NB4 (cell line): ENCODE measurements at regions not wholly inside any gene's neighbourhood (a gene's known extent, or its start where the extent isn't known, plus 50 kb on each side); places are given as distances from the start of the nearest gene placed in this dataset.

Experiments used
- DNase-seq: peaks from one replicate; pipeline ENCODE4 v3.0.0; 2010; ENCODE audit warnings: low read depth
- H3K4me3 ChIP-seq: one replicate; pipeline ENCODE4 v1.5.1; 2011; ENCODE audit warnings: mild to moderate bottlenecking, low read depth, low read length, moderate library complexity
- MYC ChIP-seq: IDR thresholded peaks from 2 replicates; pipeline ENCODE4 v1.6.1; 2011; ENCODE audit warnings: low read depth, low read length
- POLR2A ChIP-seq: IDR thresholded peaks from 2 replicates; pipeline ENCODE4 v1.6.1; 2011; ENCODE audit warnings: mild to moderate bottlenecking; ENCODE audit not compliant: insufficient read length; ENCODE audit errors: extremely low read depth
- TF ChIP-seq, protein P1 (sequence below): IDR thresholded peaks from one replicate; pipeline ENCODE4 v1.5.1; 2012; ENCODE audit warnings: low read depth, low read length
- TF ChIP-seq, protein P2 (sequence below): IDR thresholded peaks from 2 replicates; pipeline ENCODE4 v1.6.1; 2011; ENCODE audit warnings: low read depth, low read length

DNA sequence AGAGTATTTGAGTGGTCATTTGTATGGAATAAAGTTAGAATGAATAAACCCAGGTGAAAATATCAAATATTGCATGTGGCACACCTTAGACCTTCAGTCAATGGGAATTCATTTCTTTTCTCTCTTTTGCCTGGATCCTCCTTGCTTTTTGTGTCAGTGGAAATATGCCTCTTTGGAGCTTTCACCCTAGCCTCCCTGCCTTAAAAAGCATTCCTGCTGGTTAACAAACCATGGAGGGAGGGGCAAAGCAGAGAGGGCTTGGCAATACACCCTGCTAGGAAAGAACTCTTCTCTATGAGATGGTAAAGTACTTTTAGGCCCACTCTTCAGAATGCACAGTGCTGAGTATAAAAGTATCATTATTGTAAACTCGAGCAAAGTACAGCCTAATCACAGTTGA is 383.7 kb downstream of the DMAC1 start:
- DNase-seq: no peak
- TF ChIP-seq MYC (no peak), POLR2A (no peak)
- TF ChIP-seq, protein P1, sequence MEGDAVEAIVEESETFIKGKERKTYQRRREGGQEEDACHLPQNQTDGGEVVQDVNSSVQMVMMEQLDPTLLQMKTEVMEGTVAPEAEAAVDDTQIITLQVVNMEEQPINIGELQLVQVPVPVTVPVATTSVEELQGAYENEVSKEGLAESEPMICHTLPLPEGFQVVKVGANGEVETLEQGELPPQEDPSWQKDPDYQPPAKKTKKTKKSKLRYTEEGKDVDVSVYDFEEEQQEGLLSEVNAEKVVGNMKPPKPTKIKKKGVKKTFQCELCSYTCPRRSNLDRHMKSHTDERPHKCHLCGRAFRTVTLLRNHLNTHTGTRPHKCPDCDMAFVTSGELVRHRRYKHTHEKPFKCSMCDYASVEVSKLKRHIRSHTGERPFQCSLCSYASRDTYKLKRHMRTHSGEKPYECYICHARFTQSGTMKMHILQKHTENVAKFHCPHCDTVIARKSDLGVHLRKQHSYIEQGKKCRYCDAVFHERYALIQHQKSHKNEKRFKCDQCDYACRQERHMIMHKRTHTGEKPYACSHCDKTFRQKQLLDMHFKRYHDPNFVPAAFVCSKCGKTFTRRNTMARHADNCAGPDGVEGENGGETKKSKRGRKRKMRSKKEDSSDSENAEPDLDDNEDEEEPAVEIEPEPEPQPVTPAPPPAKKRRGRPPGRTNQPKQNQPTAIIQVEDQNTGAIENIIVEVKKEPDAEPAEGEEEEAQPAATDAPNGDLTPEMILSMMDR: no peak
- TF ChIP-seq, protein P2, sequence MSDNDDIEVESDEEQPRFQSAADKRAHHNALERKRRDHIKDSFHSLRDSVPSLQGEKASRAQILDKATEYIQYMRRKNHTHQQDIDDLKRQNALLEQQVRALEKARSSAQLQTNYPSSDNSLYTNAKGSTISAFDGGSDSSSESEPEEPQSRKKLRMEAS: no peak
- H3K4me3 ChIP-seq: no peak overlapping the region

DNA sequence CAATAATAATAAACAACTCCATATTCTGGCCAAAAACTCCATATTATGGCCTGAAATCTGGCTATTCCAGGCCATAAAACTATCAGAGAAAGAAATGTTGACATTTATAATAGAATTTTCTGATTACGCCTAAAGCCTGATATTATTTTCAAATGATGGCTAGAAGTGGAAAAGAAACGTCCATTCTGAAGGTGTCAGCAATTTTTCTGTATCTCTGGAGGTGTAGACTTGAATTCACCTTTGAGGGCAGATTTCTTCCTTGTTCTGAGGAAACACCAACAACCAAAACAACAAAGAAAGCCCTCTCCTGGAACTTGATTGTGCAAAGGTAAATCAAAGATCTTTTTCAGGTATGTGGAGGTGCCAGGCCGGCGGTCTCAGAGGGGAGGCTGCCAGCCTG is 390.7 kb downstream of the DMAC1 start:
- DNase-seq: no peak
- H3K4me3 ChIP-seq: no peak overlapping the region
- no peak for TF ChIP-seq POLR2A
- no peak for TF ChIP-seq MYC
- TF ChIP-seq, protein P2: no peak
- TF ChIP-seq, protein P1: no peak

DNA sequence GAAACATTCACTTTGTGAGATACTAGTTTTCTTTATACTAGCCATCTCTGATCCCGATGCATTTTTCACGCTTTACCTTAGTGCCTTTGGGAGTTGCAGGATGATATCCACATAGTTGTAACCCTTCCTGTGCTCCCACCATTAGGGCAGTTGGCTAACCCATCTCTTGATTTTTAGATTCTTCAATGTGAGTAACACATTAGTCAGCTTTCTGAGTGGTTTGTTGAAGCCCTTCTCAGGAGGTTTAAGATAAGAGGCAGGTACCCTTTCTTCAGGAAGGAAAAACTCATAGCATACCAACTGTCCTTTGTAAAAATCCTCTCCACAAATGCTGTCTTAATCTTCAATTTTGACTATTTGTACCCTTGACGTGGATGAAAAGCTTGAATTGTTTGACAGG is 392.3 kb downstream of the DMAC1 start:
- DNase-seq: no peak
- TF ChIP-seq POLR2A: no peak
- TF ChIP-seq MYC: no peak
- TF ChIP-seq, protein P1: no peak
- TF ChIP-seq, protein P2: no peak
- H3K4me3 ChIP-seq: no peak overlapping the region

DNA sequence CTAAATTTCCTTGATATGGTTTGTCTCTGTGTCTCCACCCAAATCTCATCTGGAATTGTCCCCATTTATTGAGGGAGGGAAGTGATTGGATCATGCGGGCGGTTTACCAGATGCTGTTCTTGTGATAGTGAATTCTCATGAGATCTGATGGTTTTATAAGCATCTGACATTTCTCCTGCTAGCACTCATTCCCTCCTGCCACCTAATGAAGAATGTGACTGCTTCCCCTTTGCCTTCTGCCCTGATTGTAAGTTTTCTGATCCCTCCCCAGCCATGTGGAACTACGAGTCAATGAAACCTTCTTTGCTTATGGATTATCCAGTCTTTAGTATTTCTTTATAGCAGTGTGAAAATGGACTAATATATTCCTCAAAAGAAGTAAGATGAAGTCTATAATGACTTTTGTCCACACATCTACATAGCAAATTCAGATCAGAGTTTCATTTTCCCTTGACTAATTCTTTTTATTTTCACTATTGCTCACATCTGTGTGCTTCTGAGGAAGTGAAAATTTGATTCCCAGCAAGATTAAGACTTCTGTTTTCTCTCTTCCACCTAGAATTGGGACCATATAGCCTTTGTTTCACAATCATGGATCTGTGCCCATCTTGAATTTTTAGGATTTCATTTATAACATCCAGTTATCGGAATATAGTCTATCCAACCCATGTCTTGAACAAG is 393.5 kb downstream of the DMAC1 start:
- H3K4me3 ChIP-seq: no peak overlapping the region
- no peak for TF ChIP-seq POLR2A
- no peak for TF ChIP-seq MYC
- TF ChIP-seq, protein P2: no peak
- TF ChIP-seq, protein P1: no peak
- DNase-seq: no peak

DNA sequence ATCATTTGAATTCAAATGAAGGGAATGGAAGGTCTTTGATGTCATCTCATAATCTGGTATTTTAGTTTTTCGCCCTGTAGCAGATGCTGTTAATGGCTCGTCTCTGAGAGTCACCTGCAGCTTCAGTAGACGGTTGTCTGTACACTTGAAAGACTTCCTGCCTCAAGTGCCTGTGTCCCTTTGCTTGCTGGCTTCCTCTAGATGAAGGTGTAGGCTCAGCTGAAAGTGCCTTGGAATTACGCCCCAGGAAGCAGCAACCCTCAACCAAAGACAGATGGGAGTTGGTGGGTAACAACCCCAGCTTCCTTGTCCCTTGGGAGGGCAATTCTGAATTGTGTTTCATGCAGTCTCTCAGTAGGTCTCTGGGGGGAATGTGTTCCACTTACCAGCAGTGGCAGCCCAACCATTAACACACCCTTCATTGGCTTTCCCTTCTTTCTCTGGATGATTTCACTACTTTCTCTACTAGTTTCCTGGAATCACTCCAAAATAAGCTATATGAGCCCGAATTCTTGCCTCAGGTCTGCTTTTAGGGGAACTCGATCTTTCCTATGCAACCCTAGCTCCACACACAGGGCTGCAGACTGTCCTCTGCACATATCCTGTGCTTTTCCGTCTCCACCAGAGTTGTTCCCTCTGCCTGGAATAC is 395.6 kb downstream of the DMAC1 start:
- no peak overlapping the region for H3K4me3 ChIP-seq
- TF ChIP-seq, protein P1: no peak
- TF ChIP-seq MYC (no peak), POLR2A (no peak)
- TF ChIP-seq, protein P2: no peak
- no peak for DNase-seq
